Neural progenitor cell (in vitro differentiated cells): ENCODE measurements at regions not wholly inside any gene's neighbourhood (a gene's known extent, or its start where the extent isn't known, plus 50 kb on each side); places are given as distances from the start of the nearest gene placed in this dataset.

ENCODE experiments used
- DNase-seq: peaks from one replicate; pipeline ENCODE4 v3.0.0-alpha.2; 2016; ENCODE audit warnings: low spot score
- H2AFZ ChIP-seq: fragments of 200-600 bp; sonication (generic); replicated peaks from 2 replicates; pipeline ENCODE4 v1.6.1; 2016; ENCODE audit warnings: antibody characterized with exemption
- H3F3A ChIP-seq: fragments of 200-600 bp; sonication (generic); 2 replicates; pipeline ENCODE4 v1.6.1; 2016; ENCODE audit warnings: antibody characterized with exemption, low read depth
- H3K27ac ChIP-seq: fragments of 200-600 bp; sonication (generic); 2 replicates; pipeline ENCODE4 v1.5.1; 2016; ENCODE audit warnings: mild to moderate bottlenecking
- H3K27me3 ChIP-seq: fragments of 200-600 bp; sonication (generic); 2 replicates; pipeline ENCODE4 v1.6.1; 2016; ENCODE audit warnings: mild to moderate bottlenecking, moderate library complexity
- H3K36me3 ChIP-seq: fragments of 200-600 bp; sonication (generic); 2 replicates; pipeline ENCODE4 v1.5.1; 2016
- H3K4me1 ChIP-seq: fragments of 200-600 bp; sonication (generic); 2 replicates; pipeline ENCODE4 v1.6.1; 2016; ENCODE audit warnings: mixed run types
- H3K4me2 ChIP-seq: fragments of 200-600 bp; sonication (generic); 2 replicates; pipeline ENCODE4 v1.6.1; 2016
- H3K4me3 ChIP-seq: fragments of 200-600 bp; sonication (generic); 2 replicates; pipeline ENCODE4 v1.5.1; 2016
- H3K79me2 ChIP-seq: fragments of 200-600 bp; sonication (generic); 2 replicates; pipeline ENCODE4 v1.6.1; 2016; ENCODE audit warnings: low read depth
- H3K9ac ChIP-seq: fragments of 200-600 bp; sonication (generic); 2 replicates; pipeline ENCODE4 v1.6.1; 2016
- H3K9me3 ChIP-seq: fragments of 200-600 bp; sonication (generic); 2 replicates; pipeline ENCODE4 v1.5.1; 2016; ENCODE audit warnings: low read depth
- H4K20me1 ChIP-seq: fragments of 200-600 bp; sonication (generic); 2 replicates; pipeline ENCODE4 v1.6.1; 2016; ENCODE audit warnings: low read depth
- H3K27ac Mint-ChIP-seq: 3 replicates; pipeline ENCODE4 v1.8.0; 2021; ENCODE audit warnings: mixed read lengths
- H3K27me3 Mint-ChIP-seq: 2 replicates; pipeline ENCODE4 v1.8.0; 2022; ENCODE audit warnings: low read depth, mild to moderate bottlenecking, inconsistent platforms, moderate library complexity, mixed read lengths; ENCODE audit not compliant: insufficient read depth
- H3K36me3 Mint-ChIP-seq: 3 replicates; pipeline ENCODE4 v1.8.0; 2021; ENCODE audit warnings: mixed read lengths
- H3K4me1 Mint-ChIP-seq: 3 replicates; pipeline ENCODE4 v1.8.0; 2021; ENCODE audit warnings: mixed read lengths
- H3K4me3 Mint-ChIP-seq: 3 replicates; pipeline ENCODE4 v1.8.0; 2021; ENCODE audit warnings: mild to moderate bottlenecking, moderate library complexity, mixed read lengths
- H3K9me3 Mint-ChIP-seq: 3 replicates; pipeline ENCODE4 v1.8.0; 2020; ENCODE audit warnings: mixed read lengths
- EZH2 ChIP-seq: fragments of 200-600 bp; sonication (generic); IDR thresholded peaks from 2 replicates; pipeline ENCODE4 v1.6.1; 2017; ENCODE audit warnings: antibody characterized with exemption, mild to moderate bottlenecking, moderate library complexity
- EZH2phosphoT487 ChIP-seq: fragments of 200-600 bp; sonication (generic); IDR thresholded peaks from 2 replicates; pipeline ENCODE4 v1.6.1; 2017; ENCODE audit warnings: antibody characterized with exemption
- TF ChIP-seq, protein P1 (sequence below): fragments of 200-600 bp; sonication (generic); IDR thresholded peaks from 2 replicates; pipeline ENCODE4 v1.5.1; 2017; ENCODE audit warnings: antibody characterized with exemption, mild to moderate bottlenecking

- no peak overlapping the region for H3K4me3 ChIP-seq
- DNase-seq, result peak; percentile 62
- H3K79me2 ChIP-seq, result no peaks in the 10 kb centered on the region
- no peaks in the 10 kb centered on the region for H4K20me1 ChIP-seq
- H3K9me3 ChIP-seq, result no peaks in the 10 kb centered on the region
- Mint-ChIP-seq H3K4me3 (no peak overlapping the region), H3K27me3 (no peaks in the 10 kb centered on the region), H3K27ac (no peak overlapping the region), H3K4me1 (peaks cover 14% of the 10 kb centered on the region), H3K36me3 (no peaks in the 10 kb centered on the region), H3K9me3 (peaks cover 2% of the 10 kb centered on the region)
- H3K36me3 ChIP-seq, result no peaks in the 10 kb centered on the region
- H3K27ac ChIP-seq, result no peak overlapping the region
- no peaks in the 10 kb centered on the region for H3K27me3 ChIP-seq
- no peak overlapping the region for H3K4me2 ChIP-seq
- no peak overlapping the region for H3K9ac ChIP-seq
- H3F3A ChIP-seq, result no peaks in the 10 kb centered on the region
- H2AFZ ChIP-seq, result no peak overlapping the region
- H3K4me1 ChIP-seq, result no peaks in the 10 kb centered on the region
- TF ChIP-seq EZH2 (no peak), EZH2phosphoT487 (no peak)
- TF ChIP-seq, protein P1, sequence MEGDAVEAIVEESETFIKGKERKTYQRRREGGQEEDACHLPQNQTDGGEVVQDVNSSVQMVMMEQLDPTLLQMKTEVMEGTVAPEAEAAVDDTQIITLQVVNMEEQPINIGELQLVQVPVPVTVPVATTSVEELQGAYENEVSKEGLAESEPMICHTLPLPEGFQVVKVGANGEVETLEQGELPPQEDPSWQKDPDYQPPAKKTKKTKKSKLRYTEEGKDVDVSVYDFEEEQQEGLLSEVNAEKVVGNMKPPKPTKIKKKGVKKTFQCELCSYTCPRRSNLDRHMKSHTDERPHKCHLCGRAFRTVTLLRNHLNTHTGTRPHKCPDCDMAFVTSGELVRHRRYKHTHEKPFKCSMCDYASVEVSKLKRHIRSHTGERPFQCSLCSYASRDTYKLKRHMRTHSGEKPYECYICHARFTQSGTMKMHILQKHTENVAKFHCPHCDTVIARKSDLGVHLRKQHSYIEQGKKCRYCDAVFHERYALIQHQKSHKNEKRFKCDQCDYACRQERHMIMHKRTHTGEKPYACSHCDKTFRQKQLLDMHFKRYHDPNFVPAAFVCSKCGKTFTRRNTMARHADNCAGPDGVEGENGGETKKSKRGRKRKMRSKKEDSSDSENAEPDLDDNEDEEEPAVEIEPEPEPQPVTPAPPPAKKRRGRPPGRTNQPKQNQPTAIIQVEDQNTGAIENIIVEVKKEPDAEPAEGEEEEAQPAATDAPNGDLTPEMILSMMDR, result peak; percentile 66
Observed at GRCh38 chr5:145347026-145347616, 488.0 kb downstream of the PRELID2 start.

- H4K20me1 ChIP-seq, result no peaks in the 10 kb centered on the region
- Mint-ChIP-seq H3K4me3 (no peak overlapping the region), H3K4me1 (peaks cover 14% of the 10 kb centered on the region), H3K9me3 (peaks cover 3% of the 10 kb centered on the region), H3K27me3 (no peaks in the 10 kb centered on the region), H3K27ac (no peak overlapping the region), H3K36me3 (no peaks in the 10 kb centered on the region)
- H3K36me3 ChIP-seq, result no peaks in the 10 kb centered on the region
- DNase-seq, result no peak
- H3K79me2 ChIP-seq, result no peaks in the 10 kb centered on the region
- no peak overlapping the region for H3K9ac ChIP-seq
- H3K27ac ChIP-seq, result no peak overlapping the region
- no peaks in the 10 kb centered on the region for H3F3A ChIP-seq
- H3K4me3 ChIP-seq, result no peak overlapping the region
- H3K4me2 ChIP-seq, result no peak overlapping the region
- H2AFZ ChIP-seq, result no peak overlapping the region
- no peaks in the 10 kb centered on the region for H3K9me3 ChIP-seq
- no peak for TF ChIP-seq EZH2
- TF ChIP-seq, protein P1, result no peak
- TF ChIP-seq EZH2phosphoT487, result no peak
- H3K27me3 ChIP-seq, result no peaks in the 10 kb centered on the region
- H3K4me1 ChIP-seq, result no peaks in the 10 kb centered on the region
Observed at GRCh38 chr5:145345511-145346287, 489.4 kb downstream of the PRELID2 start.

- Mint-ChIP-seq H3K9me3 (peaks cover 3% of the 10 kb centered on the region), H3K27me3 (no peaks in the 10 kb centered on the region), H3K36me3 (no peaks in the 10 kb centered on the region)
Observed at GRCh38 chr5:145341842-145342241, 493.3 kb downstream of the PRELID2 start.

More at GRCh38 chr5:145341842-145342241, 493.3 kb downstream of the PRELID2 start:
- Histone ChIP-seq H3F3A (no peaks in the 10 kb centered on the region), H2AFZ (no peak overlapping the region), H3K9ac (no peak overlapping the region), H3K9me3 (no peaks in the 10 kb centered on the region), H3K4me2 (no peak overlapping the region), H3K27me3 (no peaks in the 10 kb centered on the region), H3K79me2 (no peaks in the 10 kb centered on the region), H3K4me3 (no peak overlapping the region), H3K4me1 (no peaks in the 10 kb centered on the region), H3K27ac (no peak overlapping the region), H4K20me1 (no peaks in the 10 kb centered on the region), H3K36me3 (no peaks in the 10 kb centered on the region)
- TF ChIP-seq EZH2phosphoT487, result no peak
- TF ChIP-seq, protein P1, result no peak
- TF ChIP-seq EZH2, result no peak
- H3K4me3 Mint-ChIP-seq, result no peak overlapping the region
- no peak overlapping the region for H3K27ac Mint-ChIP-seq
- peaks cover 11% of the 10 kb centered on the region for H3K4me1 Mint-ChIP-seq
- no peak for DNase-seq
